GM12878 (cell line): ENCODE measurements at regions not wholly inside any gene's neighbourhood (a gene's known extent, or its start where the extent isn't known, plus 50 kb on each side); places are given as distances from the start of the nearest gene placed in this dataset.

Source experiments
- ATAC-seq: fragments of 200-7000 bp; cut with Tn5 transposase; 3 replicates; pipeline ENCODE4 v1.9.1; 2020; ENCODE audit warnings: mild to moderate bottlenecking, moderate library complexity
- BruUV-seq: library from RNA; stranded (reverse); fragments of 400-500 nt; replicated peaks from 2 replicates; lab custom pipeline; 2021; lab: Mats Ljungman, UMichigan
- CTCF ChIA-PET: fragments of 300-600 bp; sonication (Branson Sonifier 250); formaldehyde crosslinking; extraction: SDS; loops from one replicate; lab custom pipeline; 2021; ENCODE audit warnings: inconsistent platforms; lab: Yijun Ruan, JAX
- POLR2A ChIA-PET: fragments of 350-600 bp; formaldehyde crosslinking; extraction: SDS; loops from one replicate; lab custom pipeline; 2021; ENCODE audit warnings: inconsistent platforms; lab: Charles Lee
- RAD21 ChIA-PET: fragments of 300-600 bp; sonication (Branson Sonifier 250); formaldehyde crosslinking; loops from one replicate; lab custom pipeline; 2023; ENCODE audit warnings: antibody characterized with exemption; ENCODE audit not compliant: unreplicated experiment; lab: Charles Lee
- SMC1A ChIA-PET: fragments of 300-600 bp; sonication (Branson Sonifier 250); formaldehyde crosslinking; loops from one replicate; lab custom pipeline; 2023; ENCODE audit not compliant: unreplicated experiment, uncharacterized antibody; lab: Charles Lee
- DNase-seq: peaks from one replicate; pipeline ENCODE4 v3.0.0-alpha.2; 2011; ENCODE audit warnings: low read depth, low spot score
- FAIRE-seq: peaks from 3 replicates; lab custom pipeline; 2011; peaks lifted over from hg19 to GRCh38; lab: Jason Lieb, UNC
- H2AFZ ChIP-seq: 2 replicates; pipeline ENCODE4 v1.6.0; 2011; ENCODE audit warnings: low read depth, low read length, control low read depth; ENCODE audit not compliant: control insufficient read depth
- H3K27ac ChIP-seq: 2 replicates; pipeline ENCODE4 v1.5.1; 2011; ENCODE audit warnings: control low read depth; ENCODE audit not compliant: control insufficient read depth, insufficient read depth
- H3K27me3 ChIP-seq, 2 experiments: replicated peaks in 1 of 2; 2 replicates each; pipeline versions ENCODE4 v1.6.0 to v1.6.1; 2011; ENCODE audit warnings: low read length in 1 of 2; ENCODE audit not compliant: control insufficient read depth in 2 of 2, insufficient read depth in 2 of 2
- H3K36me3 ChIP-seq, 2 experiments: 2 replicates each; pipeline ENCODE4 v1.5.1; 2011; ENCODE audit warnings: low read length in 1 of 2; ENCODE audit not compliant: control insufficient read depth in 2 of 2, insufficient read depth in 2 of 2
- H3K4me1 ChIP-seq: 2 replicates; pipeline ENCODE4 v1.6.1; 2011; ENCODE audit warnings: mild to moderate bottlenecking, low read length, moderate library complexity, mixed read lengths; ENCODE audit not compliant: control insufficient read depth, insufficient read depth
- H3K4me2 ChIP-seq: 2 replicates; pipeline ENCODE4 v1.6.0; 2011; ENCODE audit warnings: control low read depth; ENCODE audit not compliant: control insufficient read depth, insufficient read depth
- H3K4me3 ChIP-seq: fragments of 200-600 bp; sonication (generic); 2 replicates; pipeline ENCODE4 v1.5.1; 2016
- H3K79me2 ChIP-seq: 2 replicates; pipeline ENCODE4 v1.6.0; 2011; ENCODE audit warnings: low read length; ENCODE audit not compliant: control insufficient read depth, insufficient read depth
- H3K9ac ChIP-seq: 2 replicates; pipeline ENCODE4 v1.8.0; 2011; ENCODE audit warnings: low read length, control low read depth, mixed read lengths; ENCODE audit not compliant: control insufficient read depth, insufficient read depth
- H3K9me3 ChIP-seq: replicated peaks from 3 replicates; pipeline ENCODE4 v1.5.1; 2011; ENCODE audit warnings: mild to moderate bottlenecking, low read length; ENCODE audit not compliant: control insufficient read depth, insufficient read depth
- H4K20me1 ChIP-seq: 2 replicates; pipeline ENCODE4 v1.6.0; 2011; ENCODE audit not compliant: control insufficient read depth, insufficient read depth
- ATF2 ChIP-seq: IDR thresholded peaks from 2 replicates; pipeline ENCODE4 v1.6.1; 2012; ENCODE audit warnings: low read length, inconsistent platforms
- BACH1 ChIP-seq: fragments of 450-650 bp; IDR thresholded peaks from 2 replicates; pipeline ENCODE4 v1.6.1; 2017; ENCODE audit warnings: mild to moderate bottlenecking, borderline replicate concordance
- BCL3 ChIP-seq: IDR thresholded peaks from 2 replicates; pipeline ENCODE4 v1.6.1; 2011; ENCODE audit warnings: borderline replicate concordance, low read depth, mild to moderate bottlenecking, moderate library complexity, low read length; ENCODE audit not compliant: insufficient read depth, poor library complexity, severe bottlenecking
- CHD2 ChIP-seq: IDR thresholded peaks from 2 replicates; pipeline ENCODE4 v1.6.1; 2011; ENCODE audit warnings: low read depth, low read length, improper control_type of control experiment, borderline replicate concordance
- CTCF ChIP-seq, 3 experiments: IDR thresholded peaks in 2 of 3; conservative IDR thresholded peaks in 1 of 3; 2 replicates each; pipeline ENCODE4 v1.5.1; 2011; ENCODE audit warnings: low read depth in 3 of 3, low read length in 3 of 3, mild to moderate bottlenecking in 3 of 3, control low read depth in 2 of 3, moderate library complexity in 2 of 3, inconsistent platforms in 1 of 3, mixed read lengths in 1 of 3; ENCODE audit not compliant: control insufficient read depth in 2 of 3, insufficient read depth in 1 of 3; ENCODE audit errors: extremely low read depth in 1 of 3
- EGR1 ChIP-seq, 2 experiments: IDR thresholded peaks; 1 replicate in 1 of 2; 2 replicates in 1 of 2; pipeline ENCODE4 v1.6.1; 2011 to 2012; ENCODE audit warnings: low read depth in 2 of 2, low read length in 2 of 2, borderline replicate concordance in 1 of 2, mild to moderate bottlenecking in 1 of 2, moderate library complexity in 1 of 2
- MYB ChIP-seq: fragments of 150-350 bp; IDR thresholded peaks from 2 replicates; pipeline ENCODE4 v1.6.1; 2014; ENCODE audit warnings: mild to moderate bottlenecking, low read depth, low read length, borderline replicate concordance
- SREBF1 ChIP-seq: IDR thresholded peaks from 2 replicates; pipeline ENCODE4 v1.6.1; 2012; ENCODE audit warnings: mild to moderate bottlenecking, low read length
- SUZ12 ChIP-seq: fragments of 200-600 bp; sonication (generic); IDR thresholded peaks from one replicate; pipeline ENCODE4 v1.6.1; 2018; ENCODE audit warnings: antibody characterized with exemption, mild to moderate bottlenecking; ENCODE audit not compliant: unreplicated experiment
- TCF7 ChIP-seq: IDR thresholded peaks from 2 replicates; pipeline ENCODE4 v1.6.1; 2014; ENCODE audit warnings: antibody characterized with exemption, borderline replicate concordance
- ZBTB40 ChIP-seq: fragments of 450-650 bp; IDR thresholded peaks from 2 replicates; pipeline ENCODE4 v1.6.1; 2016; ENCODE audit warnings: mild to moderate bottlenecking, moderate library complexity, borderline replicate concordance
- ZSCAN29 ChIP-seq: fragments of 450-650 bp; IDR thresholded peaks from 2 replicates; pipeline ENCODE4 v1.6.1; 2017; ENCODE audit warnings: mild to moderate bottlenecking, moderate library complexity
- WGBS: methylation state at CpG from one replicate; pipeline ENCODE4 v1.1.6; 2016; ENCODE audit warnings: low lambda C conversion rate; ENCODE audit not compliant: insufficient replicate concordance, insufficient coverage; ENCODE audit errors: missing lambda C conversion rate; 5-methylcytosine and 5-hydroxymethylcytosine counted together
- in situ Hi-C: fragments of 300-500 bp; cut with MboI; formaldehyde crosslinking; loops from 9 replicates; pipeline ENCODE4 v1.14.3; 2018; ENCODE audit warnings: mixed read lengths
- intact Hi-C: fragments of 100-400 bp; cut with micrococcal nuclease; formaldehyde crosslinking; loops from one replicate; pipeline ENCODE4 v1.14.2; 2022; ENCODE audit not compliant: unreplicated experiment

- TF ChIP-seq BACH1 (no peak), CTCF (IDR thresholded peaks at IDR 0.05 in 2 of 3, conservative IDR thresholded peaks at IDR 0.05 in 1 of 3; ENCODE audit: control insufficient read depth in 2 of 3, extremely low read depth in 1 of 3, insufficient read depth in 1 of 3, low read depth in 3 of 3, low read length in 3 of 3) (no peak), EGR1 (IDR thresholded peaks at IDR 0.05; ENCODE audit: borderline replicate concordance in 1 of 2, low read depth in 2 of 2, low read length in 2 of 2) (no peak), CHD2 (no peak), ZSCAN29 (no peak), BCL3 (no peak), TCF7 (no peak), SUZ12 (no peak), SREBF1 (no peak), MYB (no peak), ATF2 (no peak), ZBTB40 (no peak)
Observed at GRCh38 chr11:70780246-70780535, 381.9 kb downstream of the CTTN start.

More at GRCh38 chr11:70780246-70780535, 381.9 kb downstream of the CTTN start:
- Histone ChIP-seq H2AFZ (no peak overlapping the region), H3K27me3 (no peaks in the 10 kb centered on the region), H3K27ac (no peak overlapping the region), H3K4me2 (no peak overlapping the region), H4K20me1 (no peaks in the 10 kb centered on the region), H3K36me3 (no peaks in the 10 kb centered on the region), H3K4me1 (no peaks in the 10 kb centered on the region), H3K4me3 (no peak overlapping the region), H3K9ac (no peak overlapping the region), H3K79me2 (no peaks in the 10 kb centered on the region), H3K9me3 (no peaks in the 10 kb centered on the region)
- ChIA-PET SMC1A (no interaction called here), POLR2A (no interaction called here), RAD21 (no interaction called here), CTCF (no interaction called here)
- BruUV-seq: no TSS peak
- intact Hi-C loops (no loop called here), in situ Hi-C loops (no loop called here)
- FAIRE-seq: no peak
- DNase-seq: no peak
- 0% methylated on average over 1 of the region's 1 CpG for WGBS
- no peak for ATAC-seq
